RWPE1 (cell line): ENCODE measurements at regions not wholly inside any gene's neighbourhood (a gene's known extent, or its start where the extent isn't known, plus 50 kb on each side); places are given as distances from the start of the nearest gene placed in this dataset.

Source experiments
- CTCF ChIA-PET: fragments of 350-600 bp; sonication (Branson Sonifier 250); formaldehyde crosslinking; extraction: SDS; loops from one replicate; lab custom pipeline; 2021; lab: Yijun Ruan, JAX
- POLR2A ChIA-PET: fragments of 400-600 bp; formaldehyde crosslinking; extraction: SDS; loops from one replicate; lab custom pipeline; 2020; ENCODE audit warnings: antibody characterized with exemption; ENCODE audit not compliant: low non-redundant PET; lab: Yijun Ruan, JAX
- DNase-seq: peaks from one replicate; pipeline ENCODE4 v3.0.0; 2012; ENCODE audit warnings: low spot score
- H3K27ac ChIP-seq: fragments of 450-650 bp; 2 replicates; pipeline ENCODE4 v1.5.1; 2017
- TF ChIP-seq, protein P1 (sequence below): fragments of 450-650 bp; conservative IDR thresholded peaks from 2 replicates; pipeline ENCODE4 v1.5.1; 2017; ENCODE audit warnings: low read depth, mild to moderate bottlenecking

DNA sequence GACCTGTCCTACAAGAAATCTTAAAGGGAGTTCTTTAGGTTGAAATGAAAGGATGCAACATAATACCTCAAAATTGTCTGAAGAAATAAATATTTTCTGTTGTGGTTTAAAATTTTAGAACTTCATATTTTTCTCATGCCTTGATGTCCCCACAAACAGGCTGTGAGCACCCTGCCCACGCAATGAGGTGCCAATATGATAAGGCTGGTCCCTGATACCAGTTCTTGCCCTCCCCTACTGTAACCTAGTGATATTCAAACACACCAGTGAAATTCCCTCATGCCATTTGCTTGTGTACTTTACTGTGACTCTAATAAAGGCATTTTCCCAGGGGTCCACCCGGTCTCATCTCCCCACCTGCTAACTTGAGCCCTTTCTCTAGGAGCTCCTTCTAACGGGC lies 67.3 kb upstream of the SIRPG start:
- ChIA-PET POLR2A (no interaction called here), CTCF (no interaction called here)
- TF ChIP-seq, protein P1, sequence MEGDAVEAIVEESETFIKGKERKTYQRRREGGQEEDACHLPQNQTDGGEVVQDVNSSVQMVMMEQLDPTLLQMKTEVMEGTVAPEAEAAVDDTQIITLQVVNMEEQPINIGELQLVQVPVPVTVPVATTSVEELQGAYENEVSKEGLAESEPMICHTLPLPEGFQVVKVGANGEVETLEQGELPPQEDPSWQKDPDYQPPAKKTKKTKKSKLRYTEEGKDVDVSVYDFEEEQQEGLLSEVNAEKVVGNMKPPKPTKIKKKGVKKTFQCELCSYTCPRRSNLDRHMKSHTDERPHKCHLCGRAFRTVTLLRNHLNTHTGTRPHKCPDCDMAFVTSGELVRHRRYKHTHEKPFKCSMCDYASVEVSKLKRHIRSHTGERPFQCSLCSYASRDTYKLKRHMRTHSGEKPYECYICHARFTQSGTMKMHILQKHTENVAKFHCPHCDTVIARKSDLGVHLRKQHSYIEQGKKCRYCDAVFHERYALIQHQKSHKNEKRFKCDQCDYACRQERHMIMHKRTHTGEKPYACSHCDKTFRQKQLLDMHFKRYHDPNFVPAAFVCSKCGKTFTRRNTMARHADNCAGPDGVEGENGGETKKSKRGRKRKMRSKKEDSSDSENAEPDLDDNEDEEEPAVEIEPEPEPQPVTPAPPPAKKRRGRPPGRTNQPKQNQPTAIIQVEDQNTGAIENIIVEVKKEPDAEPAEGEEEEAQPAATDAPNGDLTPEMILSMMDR: no peak
- no peak overlapping the region for H3K27ac ChIP-seq
- DNase-seq: no peak

DNA sequence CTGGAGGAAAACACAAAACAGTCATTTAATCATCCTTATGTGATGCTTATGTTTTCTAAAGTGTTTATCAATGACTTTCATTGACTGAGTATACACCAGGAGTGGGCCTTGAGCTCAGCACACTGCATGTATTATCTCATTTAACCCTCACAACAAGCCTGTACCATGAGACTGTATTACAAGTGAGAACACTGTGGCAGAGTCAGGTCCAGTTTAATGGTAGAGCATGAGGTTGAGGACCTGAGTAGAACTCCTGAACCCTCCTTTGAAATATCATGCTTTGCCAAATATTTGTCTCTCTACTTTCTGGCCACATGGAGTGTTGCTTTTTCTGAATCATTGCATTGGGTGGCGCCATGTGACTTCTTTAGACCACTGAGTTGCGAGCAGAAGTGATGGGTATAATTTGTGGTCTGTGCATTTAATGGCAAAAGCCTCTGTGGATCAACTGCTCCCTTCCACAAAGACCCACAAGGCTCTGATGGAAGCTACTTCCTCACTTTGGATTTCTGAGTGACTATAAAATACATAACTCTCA lies 65.0 kb upstream of the SIRPG start:
- H3K27ac ChIP-seq: no peak overlapping the region
- no peak for DNase-seq
- CTCF ChIA-PET: interaction anchor here (0.6 to 0.7 kb wide), 3 partner anchors 80 to 1194 kb away, joined by 3 read pairs; no protein-coding TSS in a partner anchor
- TF ChIP-seq, protein P1: no peak
- POLR2A ChIA-PET: no interaction called here

DNA sequence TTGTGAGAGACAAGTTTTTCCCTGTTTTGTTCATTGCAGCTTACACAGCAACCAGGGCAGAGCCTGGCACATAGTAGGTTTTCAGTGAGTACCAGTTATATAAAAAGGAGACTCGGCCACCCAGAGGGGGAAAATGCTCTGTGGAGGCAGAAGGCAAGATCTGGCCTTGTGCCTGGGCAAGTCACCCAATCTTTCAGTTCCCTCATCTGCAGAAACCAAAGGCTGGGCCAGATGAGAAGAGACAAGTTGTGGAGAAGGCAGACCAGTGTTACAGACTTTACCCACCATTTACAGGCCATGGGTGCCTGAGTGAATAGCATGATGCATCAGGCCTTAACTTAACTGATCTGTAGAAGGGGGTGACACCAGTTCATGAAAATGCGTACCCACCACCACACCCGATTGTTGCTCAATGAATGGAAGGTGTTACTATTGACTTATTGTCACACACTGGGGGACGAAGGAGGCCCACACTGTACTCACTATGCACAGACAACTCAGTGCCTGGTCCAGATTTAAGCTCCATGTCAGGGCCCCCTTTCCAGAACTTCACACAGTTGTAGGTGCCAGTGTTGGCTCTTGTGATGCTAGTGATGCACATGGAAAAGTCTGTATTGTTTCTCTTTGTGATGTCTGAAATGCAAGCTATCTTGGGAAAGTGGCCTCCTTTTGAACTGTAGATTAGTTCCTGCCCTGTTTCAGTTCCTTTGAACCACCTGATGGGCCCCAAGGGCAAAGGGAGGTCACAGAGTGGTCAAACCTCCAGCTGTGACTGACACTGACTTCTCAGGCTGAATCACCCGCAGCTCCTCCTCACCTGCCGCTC lies 64.3 kb upstream of the SIRPG start:
- H3K27ac ChIP-seq: no peak overlapping the region
- ChIA-PET POLR2A (no interaction called here), CTCF (interaction anchor here (0.6 to 0.7 kb wide), 3 partner anchors 80 to 1193 kb away, joined by 3 read pairs; no protein-coding TSS in a partner anchor)
- DNase-seq: no peak
- TF ChIP-seq, protein P1: no peak

DNA sequence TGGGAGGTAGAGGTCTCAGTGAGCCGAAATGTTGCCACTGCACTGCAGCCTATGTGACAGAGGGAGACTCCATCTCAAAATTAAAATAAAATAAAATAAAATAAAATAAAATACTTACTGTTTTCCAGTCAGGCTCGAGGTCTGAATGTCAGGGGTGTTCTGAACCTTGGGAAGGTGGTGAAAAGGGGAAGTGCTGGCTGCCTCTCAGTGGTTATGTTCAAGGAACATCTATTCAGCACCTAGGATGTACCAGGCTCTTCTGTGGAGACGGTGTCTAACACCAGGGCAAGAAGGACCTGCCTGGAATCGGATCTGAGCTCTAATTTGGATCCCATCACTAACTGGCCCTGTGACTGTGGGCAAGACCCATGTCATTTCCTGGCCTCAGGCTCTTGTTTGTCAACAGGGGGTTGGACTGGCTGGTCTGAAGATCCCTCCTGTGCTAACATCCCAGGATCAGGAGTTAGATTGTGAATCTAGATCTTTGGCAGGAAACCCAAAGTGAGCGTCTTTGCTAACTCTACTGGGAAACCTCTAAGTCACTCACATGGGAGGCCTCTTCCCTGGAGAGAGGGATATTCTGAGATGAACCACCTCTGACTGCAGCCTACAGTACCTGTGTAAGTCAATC lies 63.4 kb upstream of the SIRPG start:
- no peak for DNase-seq
- no peak overlapping the region for H3K27ac ChIP-seq
- CTCF ChIA-PET: interaction anchor here (0.6 to 0.7 kb wide), 2 partner anchors 8 to 221 kb away, joined by 3 read pairs; no protein-coding TSS in a partner anchor
- TF ChIP-seq, protein P1: no peak
- POLR2A ChIA-PET: no interaction called here

DNA sequence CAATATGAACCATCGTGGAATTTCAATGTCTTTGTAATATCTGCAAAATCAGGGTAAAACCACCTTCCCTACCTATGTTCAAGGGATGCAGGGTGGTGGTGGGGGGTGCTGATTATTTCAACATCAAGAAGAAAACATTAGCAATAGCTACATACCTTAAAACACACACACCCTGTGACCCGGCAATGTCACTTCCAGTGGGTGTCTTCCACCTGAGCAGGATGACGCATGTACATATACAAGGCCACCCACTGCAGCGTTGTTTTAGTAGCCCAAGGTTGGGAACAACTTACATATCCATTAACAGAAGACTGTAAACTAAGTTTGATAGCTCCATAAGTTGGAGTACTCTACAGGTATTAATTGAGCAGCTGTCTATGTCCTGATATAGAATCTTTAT lies 62.6 kb upstream of the SIRPG start:
- no peak overlapping the region for H3K27ac ChIP-seq
- ChIA-PET CTCF (interaction anchor here (0.7 to 2.4 kb wide), 2 partner anchors 9 to 44 kb away, joined by 3 to 6 read pairs; no protein-coding TSS in a partner anchor), POLR2A (no interaction called here)
- TF ChIP-seq, protein P1: no peak
- DNase-seq: no peak
